H1 (cell line): ENCODE measurements at regions not wholly inside any gene's neighbourhood (a gene's known extent, or its start where the extent isn't known, plus 50 kb on each side); places are given as distances from the start of the nearest gene placed in this dataset.

Experiments
- TF ChIP-seq, protein P1 (sequence below): IDR thresholded peaks from 2 replicates; pipeline ENCODE4 v1.6.1; 2011; ENCODE audit warnings: low read length, improper control_type of control experiment

DNA sequence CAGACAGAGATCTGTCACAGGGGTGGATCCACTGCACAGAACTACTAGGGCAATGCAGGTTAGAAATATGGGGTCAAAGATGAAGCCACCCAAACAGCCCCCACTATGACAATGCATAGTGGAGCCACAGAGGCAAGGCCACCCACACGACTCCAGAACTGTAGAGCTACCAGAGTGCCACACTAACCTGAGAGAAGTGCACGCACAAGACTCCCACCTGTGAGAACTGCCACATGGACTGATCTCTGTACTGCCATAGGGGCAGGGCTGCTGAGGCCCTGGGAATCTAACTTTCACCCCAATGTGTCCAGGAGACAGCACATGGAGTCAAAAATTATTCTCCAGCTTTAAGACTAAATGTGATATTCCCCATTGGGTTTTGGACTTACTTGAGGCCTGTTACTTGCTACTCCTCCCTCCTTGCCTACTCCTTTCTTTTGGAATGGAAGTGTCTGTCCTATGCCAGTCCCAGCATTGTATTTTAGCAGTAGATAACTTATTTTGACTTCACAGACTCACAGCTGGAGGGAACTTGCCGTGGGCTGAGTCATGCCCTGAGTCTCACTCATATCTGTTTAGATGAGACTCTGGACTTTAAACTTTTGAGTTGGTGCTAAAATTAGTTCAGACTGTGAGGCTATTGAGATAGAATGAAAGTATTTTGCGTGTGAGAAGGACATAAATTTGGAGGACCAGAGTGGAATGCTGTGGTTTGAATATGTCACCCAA lies 853.3 kb downstream of the MAT2B start (continued):
- TF ChIP-seq, protein P1, sequence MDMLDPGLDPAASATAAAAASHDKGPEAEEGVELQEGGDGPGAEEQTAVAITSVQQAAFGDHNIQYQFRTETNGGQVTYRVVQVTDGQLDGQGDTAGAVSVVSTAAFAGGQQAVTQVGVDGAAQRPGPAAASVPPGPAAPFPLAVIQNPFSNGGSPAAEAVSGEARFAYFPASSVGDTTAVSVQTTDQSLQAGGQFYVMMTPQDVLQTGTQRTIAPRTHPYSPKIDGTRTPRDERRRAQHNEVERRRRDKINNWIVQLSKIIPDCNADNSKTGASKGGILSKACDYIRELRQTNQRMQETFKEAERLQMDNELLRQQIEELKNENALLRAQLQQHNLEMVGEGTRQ: no peak
